ACC112 (cell line): ENCODE measurements at regions not wholly inside any gene's neighbourhood (a gene's known extent, or its start where the extent isn't known, plus 50 kb on each side); places are given as distances from the start of the nearest gene placed in this dataset.

ENCODE experiments used
- H2AFZ ChIP-seq: fragments of 200-600 bp; sonication (generic); one replicate; pipeline ENCODE4 v1.6.0; 2017; ENCODE audit warnings: antibody characterized with exemption, low read length; ENCODE audit not compliant: unreplicated experiment
- H3K27ac ChIP-seq: fragments of 200-600 bp; sonication (generic); 2 replicates; pipeline ENCODE4 v1.5.1; 2014; ENCODE audit warnings: low read depth, mild to moderate bottlenecking, antibody characterized with exemption, low read length, moderate library complexity
- H3K27me3 ChIP-seq: fragments of 200-600 bp; sonication (generic); 2 replicates; pipeline ENCODE4 v1.6.1; 2014; ENCODE audit warnings: mild to moderate bottlenecking, antibody characterized with exemption, low read length, moderate library complexity, mixed read lengths; ENCODE audit not compliant: insufficient read depth
- H3K36me3 ChIP-seq: fragments of 200-600 bp; sonication (generic); 2 replicates; pipeline ENCODE4 v1.6.1; 2016; ENCODE audit warnings: mild to moderate bottlenecking, antibody characterized with exemption, low read length, moderate library complexity, mixed read lengths; ENCODE audit not compliant: insufficient read depth
- H3K4me1 ChIP-seq: fragments of 200-600 bp; sonication (generic); one replicate; pipeline ENCODE4 v1.6.1; 2016; ENCODE audit warnings: low read length, mixed read lengths; ENCODE audit not compliant: insufficient read depth, unreplicated experiment, control insufficient read depth
- H3K4me3 ChIP-seq: fragments of 200-600 bp; sonication (generic); 2 replicates; pipeline ENCODE4 v1.5.1; 2014; ENCODE audit warnings: mild to moderate bottlenecking, low read depth, low read length
- H3K79me2 ChIP-seq: fragments of 200-600 bp; sonication (generic); one replicate; pipeline ENCODE4 v1.6.0; 2016; ENCODE audit warnings: low read length; ENCODE audit not compliant: control insufficient read depth, unreplicated experiment, insufficient read depth

DNA sequence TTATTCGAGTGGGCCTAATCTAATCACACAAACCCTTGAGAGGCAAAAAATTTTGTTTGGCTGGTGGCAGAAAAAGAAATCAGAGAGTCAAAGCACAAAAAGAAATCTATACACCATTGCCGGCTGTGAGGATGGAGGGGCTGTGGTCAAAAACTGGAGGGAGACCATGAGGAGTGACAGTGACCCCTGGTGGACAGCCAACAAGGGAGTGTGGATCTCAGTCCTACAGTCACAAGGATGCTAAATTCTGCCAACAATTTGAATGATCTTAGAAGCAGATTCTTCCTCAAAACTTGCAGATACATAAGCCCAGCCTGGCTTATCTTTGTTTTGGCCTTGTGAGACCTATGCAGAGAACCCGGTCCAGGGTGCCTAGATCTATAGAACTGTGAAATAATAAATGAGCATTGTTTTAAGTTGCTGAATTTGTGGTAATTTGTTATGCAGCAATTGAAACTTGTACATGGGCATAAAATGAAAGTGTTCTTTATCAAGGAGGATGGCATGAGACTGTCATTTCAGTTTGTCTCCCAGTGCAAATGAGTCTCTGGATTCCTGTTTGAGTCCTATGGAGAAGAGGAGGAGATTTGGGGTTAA is 103.0 kb upstream of the ARHGEF26 start:
- Histone ChIP-seq H3K36me3 (no peaks in the 10 kb centered on the region), H3K27ac (no peak overlapping the region), H3K79me2 (no peaks in the 10 kb centered on the region), H2AFZ (no peak overlapping the region), H3K27me3 (no peaks in the 10 kb centered on the region), H3K4me3 (no peak overlapping the region), H3K4me1 (no peaks in the 10 kb centered on the region)

DNA sequence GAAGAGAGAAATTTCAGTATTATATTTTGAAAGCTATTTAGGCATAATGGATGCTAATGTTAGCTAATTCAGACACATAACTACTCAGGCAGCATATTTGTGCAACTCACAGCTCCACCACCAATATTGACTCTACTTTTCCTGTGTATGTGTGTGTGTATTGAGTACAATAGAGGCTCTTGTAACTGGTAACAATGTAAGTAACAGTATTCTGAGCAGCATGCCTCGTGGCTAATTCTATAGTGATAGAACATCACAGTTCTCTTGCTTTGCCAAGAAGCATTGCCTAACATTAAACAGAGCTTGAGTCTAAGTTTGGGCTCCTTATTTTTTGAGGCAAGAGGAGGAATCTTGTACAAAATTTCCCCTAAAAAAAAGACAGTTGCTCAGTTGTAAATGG is 98.6 kb upstream of the ARHGEF26 start:
- Histone ChIP-seq H3K36me3 (no peaks in the 10 kb centered on the region), H3K4me3 (no peak overlapping the region), H3K4me1 (no peaks in the 10 kb centered on the region), H3K27ac (no peak overlapping the region), H2AFZ (no peak overlapping the region), H3K27me3 (no peaks in the 10 kb centered on the region), H3K79me2 (no peaks in the 10 kb centered on the region)

DNA sequence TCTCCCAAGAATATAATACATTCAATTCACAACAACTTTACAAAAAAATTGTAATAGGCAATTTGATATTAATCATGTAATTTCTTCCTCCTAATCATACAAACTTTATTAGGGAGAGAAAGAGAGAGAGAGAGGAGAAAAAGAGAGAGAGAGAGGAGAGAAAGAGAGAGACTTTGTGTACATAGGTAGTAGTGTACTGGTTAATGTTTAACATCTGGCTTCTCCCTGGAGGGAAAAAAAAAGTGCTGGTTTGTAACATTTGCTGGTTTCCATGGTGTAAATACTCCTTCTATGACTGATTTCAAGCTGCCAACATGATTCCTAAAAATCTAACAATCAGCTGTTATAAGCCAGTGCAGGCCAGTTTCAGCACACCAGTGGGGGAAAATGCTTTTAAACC is 98.0 kb upstream of the ARHGEF26 start:
- no peaks in the 10 kb centered on the region for H3K27me3 ChIP-seq
- H3K4me1 ChIP-seq: no peaks in the 10 kb centered on the region
- H3K4me3 ChIP-seq: no peak overlapping the region
- no peaks in the 10 kb centered on the region for H3K36me3 ChIP-seq
- H3K79me2 ChIP-seq: no peaks in the 10 kb centered on the region
- no peak overlapping the region for H3K27ac ChIP-seq
- H2AFZ ChIP-seq: no peak overlapping the region

DNA sequence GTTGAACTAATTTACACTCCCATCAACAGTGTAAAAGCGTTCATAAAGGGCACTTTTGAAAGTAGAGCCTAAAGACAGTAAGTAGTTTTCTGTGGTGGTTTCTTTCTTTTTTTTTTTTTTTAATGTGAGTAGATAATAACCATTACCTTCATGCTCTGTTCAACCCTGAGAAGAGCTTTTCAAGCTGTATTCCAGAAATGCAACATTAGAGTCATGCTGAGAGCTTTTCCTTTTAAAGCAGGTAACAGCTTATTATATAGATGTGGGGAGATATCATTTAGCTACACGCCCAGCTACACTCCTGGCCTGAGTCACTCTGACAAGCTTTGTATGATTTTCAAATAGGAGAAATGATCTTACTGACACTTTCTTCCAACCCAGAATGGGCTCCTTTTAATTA is 96.2 kb upstream of the ARHGEF26 start:
- no peak overlapping the region for H3K27ac ChIP-seq
- no peak overlapping the region for H3K4me3 ChIP-seq
- H3K4me1 ChIP-seq: no peaks in the 10 kb centered on the region
- H3K79me2 ChIP-seq: no peaks in the 10 kb centered on the region
- no peak overlapping the region for H2AFZ ChIP-seq
- no peaks in the 10 kb centered on the region for H3K27me3 ChIP-seq
- H3K36me3 ChIP-seq: no peaks in the 10 kb centered on the region

DNA sequence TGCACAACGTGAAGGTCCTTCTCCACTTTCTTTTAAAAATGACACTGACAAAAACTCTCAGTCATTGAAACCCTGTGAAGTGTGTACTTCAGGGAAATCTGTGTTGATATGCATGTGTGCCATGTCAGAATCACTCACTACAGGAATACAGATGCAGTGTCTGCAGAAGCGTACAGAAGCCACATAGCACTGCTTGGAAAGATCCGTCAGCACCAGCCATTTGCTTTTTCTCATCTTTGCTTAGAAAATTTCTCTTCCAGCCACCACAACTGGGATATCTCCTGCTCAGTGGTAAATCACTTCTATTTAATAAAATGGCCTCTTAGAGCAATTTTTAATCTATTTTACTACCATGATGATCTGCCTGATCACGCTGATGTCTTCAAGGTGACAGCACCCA is 91.3 kb upstream of the ARHGEF26 start:
- Histone ChIP-seq H3K36me3 (no peaks in the 10 kb centered on the region), H2AFZ (no peak overlapping the region), H3K27me3 (no peaks in the 10 kb centered on the region), H3K4me3 (no peak overlapping the region), H3K27ac (no peak overlapping the region), H3K4me1 (no peaks in the 10 kb centered on the region), H3K79me2 (no peaks in the 10 kb centered on the region)

DNA sequence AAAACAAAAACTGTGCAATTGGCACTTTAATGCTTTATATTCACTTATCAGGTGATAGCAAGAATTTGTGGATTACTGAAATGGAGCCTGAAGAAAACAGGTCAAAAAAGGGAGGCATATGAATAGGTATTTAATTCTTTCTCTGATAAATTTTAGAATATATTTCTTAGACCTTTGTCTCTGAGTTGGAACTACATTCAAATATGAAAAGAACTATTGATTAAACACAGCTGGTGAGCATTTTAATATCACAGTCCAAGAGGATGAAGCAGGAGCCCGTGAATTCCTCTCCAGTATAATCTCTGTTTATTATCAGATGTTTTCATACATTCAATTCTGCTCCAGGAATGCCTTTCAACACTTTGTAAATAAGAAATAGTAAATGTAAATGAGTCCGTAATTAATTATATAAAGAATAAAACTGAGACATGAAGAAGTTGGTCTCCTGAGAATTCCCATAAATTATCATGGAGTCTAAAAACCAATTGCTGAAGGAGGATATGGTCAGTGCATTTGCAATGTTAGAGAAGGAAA is 86.3 kb upstream of the ARHGEF26 start:
- H3K27ac ChIP-seq: no peak overlapping the region
- no peaks in the 10 kb centered on the region for H3K4me1 ChIP-seq
- no peak overlapping the region for H3K4me3 ChIP-seq
- no peaks in the 10 kb centered on the region for H3K36me3 ChIP-seq
- no peaks in the 10 kb centered on the region for H3K79me2 ChIP-seq
- H2AFZ ChIP-seq: no peak overlapping the region
- H3K27me3 ChIP-seq: no peaks in the 10 kb centered on the region

DNA sequence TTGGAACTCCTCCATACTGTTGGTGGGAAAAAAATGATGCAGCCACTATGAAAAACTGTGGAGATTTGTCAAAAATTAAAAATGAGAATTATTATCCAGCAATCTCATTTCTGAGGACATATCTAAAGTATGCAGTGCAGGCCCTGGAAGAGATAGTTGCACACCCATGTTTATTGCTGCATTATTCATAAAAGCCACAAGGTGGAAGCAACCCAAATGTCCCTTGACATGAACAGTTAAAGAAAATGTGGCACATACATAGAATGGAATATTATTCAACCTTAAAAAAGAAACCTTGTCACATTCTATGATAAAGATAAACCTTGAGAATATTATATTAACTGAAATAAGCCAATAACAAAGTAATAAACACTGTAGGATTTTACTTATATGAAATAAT is 80.9 kb upstream of the ARHGEF26 start:
- Histone ChIP-seq H3K79me2 (no peaks in the 10 kb centered on the region), H3K4me3 (no peak overlapping the region), H3K27me3 (no peaks in the 10 kb centered on the region), H3K36me3 (no peaks in the 10 kb centered on the region), H3K27ac (no peak overlapping the region), H3K4me1 (no peaks in the 10 kb centered on the region), H2AFZ (no peak overlapping the region)

DNA sequence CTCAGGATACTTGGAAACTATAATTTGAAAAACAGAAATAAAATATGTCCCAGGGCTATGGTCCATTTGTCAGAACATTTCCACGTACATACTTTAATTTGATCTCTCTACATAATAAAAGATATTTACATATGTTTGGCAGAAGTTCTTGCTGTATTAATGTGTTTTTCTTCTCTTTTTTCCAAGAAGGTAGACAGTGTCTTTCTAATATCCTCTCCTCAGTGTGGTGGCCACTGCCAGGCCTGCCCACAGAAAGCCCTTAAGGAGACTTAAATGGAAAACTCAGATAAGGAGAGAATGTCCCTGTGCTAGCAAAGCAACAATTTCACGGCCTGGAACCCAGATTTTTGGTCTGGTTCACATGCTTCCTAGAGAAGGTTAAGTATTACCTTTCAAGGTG is 76.5 kb upstream of the ARHGEF26 start:
- H3K4me3 ChIP-seq: no peak overlapping the region
- H2AFZ ChIP-seq: no peak overlapping the region
- H3K27me3 ChIP-seq: no peaks in the 10 kb centered on the region
- H3K27ac ChIP-seq: no peak overlapping the region
- H3K79me2 ChIP-seq: no peaks in the 10 kb centered on the region
- H3K36me3 ChIP-seq: no peaks in the 10 kb centered on the region
- no peaks in the 10 kb centered on the region for H3K4me1 ChIP-seq

DNA sequence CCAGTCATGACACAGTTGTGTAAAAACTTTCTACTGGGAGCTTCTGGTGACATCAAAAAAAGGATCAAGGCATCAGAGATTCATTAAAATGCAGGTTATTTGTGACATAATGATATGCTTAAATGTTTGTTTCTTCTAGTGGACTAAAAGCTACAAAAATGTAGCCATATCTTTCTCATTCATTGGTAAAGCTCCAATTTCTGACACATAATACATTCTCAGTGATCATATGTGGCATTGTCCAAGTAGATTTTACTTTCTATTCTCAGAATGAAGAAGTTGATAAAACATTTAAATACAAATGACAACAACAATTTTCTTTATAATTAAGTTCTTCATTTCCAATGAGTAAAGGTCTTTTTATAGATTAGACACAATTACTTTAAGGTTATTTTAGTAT is 71.0 kb upstream of the ARHGEF26 start:
- Histone ChIP-seq H3K4me3 (no peak overlapping the region), H3K27ac (no peak overlapping the region), H3K4me1 (peaks cover 8% of the 10 kb centered on the region), H3K27me3 (no peaks in the 10 kb centered on the region), H3K79me2 (no peaks in the 10 kb centered on the region), H2AFZ (no peak overlapping the region), H3K36me3 (no peaks in the 10 kb centered on the region)

DNA sequence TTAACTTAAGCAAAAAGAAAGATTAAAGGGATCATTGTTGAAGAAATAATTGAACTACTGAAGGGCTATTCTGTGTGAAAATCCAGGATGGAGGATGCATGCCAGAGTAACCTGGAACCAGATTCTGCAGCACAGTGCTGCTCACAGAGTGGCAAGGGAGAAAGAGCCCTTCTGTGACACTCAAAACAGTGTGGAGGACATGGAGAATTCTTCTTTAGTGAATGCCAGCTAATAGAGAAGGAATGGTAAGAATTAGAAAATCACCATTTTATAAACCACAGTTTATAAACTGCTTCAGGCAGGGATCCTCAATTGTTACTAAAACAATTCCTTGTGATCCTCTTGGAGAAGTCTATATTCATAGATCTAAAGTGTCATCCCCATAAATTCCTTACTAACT is 70.4 kb upstream of the ARHGEF26 start:
- H3K36me3 ChIP-seq: no peaks in the 10 kb centered on the region
- no peak overlapping the region for H2AFZ ChIP-seq
- no peaks in the 10 kb centered on the region for H3K27me3 ChIP-seq
- peaks cover 8% of the 10 kb centered on the region for H3K4me1 ChIP-seq
- no peak overlapping the region for H3K27ac ChIP-seq
- H3K4me3 ChIP-seq: no peak overlapping the region
- H3K79me2 ChIP-seq: no peaks in the 10 kb centered on the region

DNA sequence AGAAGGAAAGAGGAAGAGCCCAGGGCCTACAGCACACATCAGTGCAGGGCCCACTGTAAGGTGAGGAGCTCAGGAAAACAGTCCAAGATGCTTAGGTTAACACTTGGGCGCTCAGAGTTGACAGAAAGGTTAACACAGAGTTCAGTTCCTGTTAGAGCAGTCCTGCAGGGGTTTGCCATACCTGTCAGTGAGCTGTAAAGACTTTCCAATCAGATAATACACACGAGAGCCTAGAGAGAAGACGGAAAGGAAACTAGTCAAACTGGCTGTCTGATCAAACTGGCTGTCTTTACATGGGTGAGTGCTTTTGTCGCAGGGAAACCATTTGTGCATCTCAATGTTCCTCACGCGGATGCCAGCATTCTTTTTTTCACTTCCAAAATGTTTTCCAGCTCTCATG is 61.4 kb upstream of the ARHGEF26 start:
- H3K4me1 ChIP-seq: peaks cover 5% of the 10 kb centered on the region
- H3K4me3 ChIP-seq: no peak overlapping the region
- H3K36me3 ChIP-seq: no peaks in the 10 kb centered on the region
- H3K27me3 ChIP-seq: no peaks in the 10 kb centered on the region
- peak overlapping the region; percentile 31 for H2AFZ ChIP-seq
- H3K79me2 ChIP-seq: no peaks in the 10 kb centered on the region
- H3K27ac ChIP-seq: no peak overlapping the region
